Hepatocyte (in vitro differentiated cells): ENCODE measurements at regions not wholly inside any gene's neighbourhood (a gene's known extent, or its start where the extent isn't known, plus 50 kb on each side); places are given as distances from the start of the nearest gene placed in this dataset.

Experiments
- DNase-seq: peaks from one replicate; pipeline ENCODE4 v3.0.0-alpha.2; 2016; ENCODE audit warnings: low spot score
- H2AFZ ChIP-seq: fragments of 200-600 bp; sonication (generic); 2 replicates; pipeline ENCODE4 v1.6.0; 2016; ENCODE audit warnings: antibody characterized with exemption, mild to moderate bottlenecking
- H3K27ac ChIP-seq: fragments of 200-600 bp; sonication (generic); 2 replicates; pipeline ENCODE4 v1.5.1; 2016; ENCODE audit warnings: mild to moderate bottlenecking
- H3K27me3 ChIP-seq: fragments of 200-600 bp; sonication (generic); 2 replicates; pipeline ENCODE4 v1.6.1; 2016
- H3K36me3 ChIP-seq: fragments of 200-600 bp; sonication (generic); replicated peaks from 2 replicates; pipeline ENCODE4 v1.5.1; 2016; ENCODE audit warnings: low read depth; ENCODE audit not compliant: insufficient read depth
- H3K4me1 ChIP-seq: fragments of 200-600 bp; sonication (generic); 2 replicates; pipeline ENCODE4 v1.5.1; 2016; ENCODE audit warnings: mild to moderate bottlenecking, moderate library complexity; ENCODE audit not compliant: insufficient read depth
- H3K4me2 ChIP-seq: fragments of 200-600 bp; sonication (generic); 2 replicates; pipeline ENCODE4 v1.6.0; 2016
- H3K4me3 ChIP-seq: fragments of 200-600 bp; sonication (generic); 2 replicates; pipeline ENCODE4 v1.5.1; 2016; ENCODE audit warnings: mild to moderate bottlenecking
- H3K79me2 ChIP-seq: fragments of 200-600 bp; sonication (generic); 2 replicates; pipeline ENCODE4 v1.6.0; 2017; ENCODE audit warnings: mild to moderate bottlenecking
- H3K9me2 ChIP-seq: fragments of 200-600 bp; sonication (generic); replicated peaks from 2 replicates; pipeline ENCODE4 v1.6.0; 2017; ENCODE audit warnings: mild to moderate bottlenecking; ENCODE audit not compliant: insufficient read depth
- H3K9me3 ChIP-seq: fragments of 200-600 bp; sonication (generic); 2 replicates; pipeline ENCODE4 v1.5.1; 2016; ENCODE audit warnings: low read depth, mild to moderate bottlenecking
- H4K20me1 ChIP-seq: fragments of 200-600 bp; sonication (generic); 2 replicates; pipeline ENCODE4 v1.6.0; 2016; ENCODE audit warnings: mild to moderate bottlenecking; ENCODE audit not compliant: insufficient read depth, poor library complexity, severe bottlenecking
- EZH2 ChIP-seq: fragments of 200-600 bp; sonication (generic); IDR thresholded peaks from 2 replicates; pipeline ENCODE4 v1.6.1; 2016; ENCODE audit warnings: antibody characterized with exemption, mild to moderate bottlenecking, borderline replicate concordance
- EZH2phosphoT487 ChIP-seq: fragments of 200-600 bp; sonication (generic); IDR thresholded peaks from one replicate; pipeline ENCODE4 v1.6.1; 2018; ENCODE audit warnings: antibody characterized with exemption, mild to moderate bottlenecking, low read depth, moderate library complexity; ENCODE audit not compliant: unreplicated experiment, severe bottlenecking
- WGBS: methylation state at CpG from one replicate; pipeline ENCODE4 v1.1.6; 2016; ENCODE audit warnings: low lambda C conversion rate; ENCODE audit errors: missing lambda C conversion rate; 5-methylcytosine and 5-hydroxymethylcytosine counted together
- TF ChIP-seq, protein P1 (sequence below): fragments of 200-600 bp; sonication (generic); IDR thresholded peaks from 2 replicates; pipeline ENCODE4 v1.5.1; 2016; ENCODE audit warnings: antibody characterized with exemption, mild to moderate bottlenecking; ENCODE audit not compliant: poor library complexity

DNA sequence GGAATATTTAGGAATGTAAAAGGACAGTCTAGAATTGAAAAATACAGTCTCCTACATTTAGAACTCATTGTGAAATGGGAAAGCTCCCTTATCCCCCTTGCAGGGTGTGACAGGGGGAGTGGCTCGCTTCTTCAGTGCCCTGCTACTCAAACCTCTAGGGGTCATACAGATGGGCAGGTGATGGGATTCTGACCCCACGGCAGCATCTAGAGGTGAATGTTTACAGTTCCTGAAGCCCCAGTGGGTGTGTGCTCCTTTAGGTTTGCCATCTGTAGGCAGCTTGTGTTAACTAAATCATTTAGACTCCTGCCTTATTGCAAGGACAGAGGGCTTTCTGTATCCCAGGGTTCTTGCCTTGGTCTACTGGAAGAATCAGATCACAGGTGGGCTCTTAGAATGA is 271.0 kb upstream of the MPDZ start:
- no peak for TF ChIP-seq EZH2phosphoT487
- TF ChIP-seq EZH2 = no peak
- TF ChIP-seq, protein P1, sequence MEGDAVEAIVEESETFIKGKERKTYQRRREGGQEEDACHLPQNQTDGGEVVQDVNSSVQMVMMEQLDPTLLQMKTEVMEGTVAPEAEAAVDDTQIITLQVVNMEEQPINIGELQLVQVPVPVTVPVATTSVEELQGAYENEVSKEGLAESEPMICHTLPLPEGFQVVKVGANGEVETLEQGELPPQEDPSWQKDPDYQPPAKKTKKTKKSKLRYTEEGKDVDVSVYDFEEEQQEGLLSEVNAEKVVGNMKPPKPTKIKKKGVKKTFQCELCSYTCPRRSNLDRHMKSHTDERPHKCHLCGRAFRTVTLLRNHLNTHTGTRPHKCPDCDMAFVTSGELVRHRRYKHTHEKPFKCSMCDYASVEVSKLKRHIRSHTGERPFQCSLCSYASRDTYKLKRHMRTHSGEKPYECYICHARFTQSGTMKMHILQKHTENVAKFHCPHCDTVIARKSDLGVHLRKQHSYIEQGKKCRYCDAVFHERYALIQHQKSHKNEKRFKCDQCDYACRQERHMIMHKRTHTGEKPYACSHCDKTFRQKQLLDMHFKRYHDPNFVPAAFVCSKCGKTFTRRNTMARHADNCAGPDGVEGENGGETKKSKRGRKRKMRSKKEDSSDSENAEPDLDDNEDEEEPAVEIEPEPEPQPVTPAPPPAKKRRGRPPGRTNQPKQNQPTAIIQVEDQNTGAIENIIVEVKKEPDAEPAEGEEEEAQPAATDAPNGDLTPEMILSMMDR = no peak
- 66% methylated on average over 2 of the region's 2 CpGs for WGBS
- H3K9me2 ChIP-seq = no peaks in the 10 kb centered on the region

DNA sequence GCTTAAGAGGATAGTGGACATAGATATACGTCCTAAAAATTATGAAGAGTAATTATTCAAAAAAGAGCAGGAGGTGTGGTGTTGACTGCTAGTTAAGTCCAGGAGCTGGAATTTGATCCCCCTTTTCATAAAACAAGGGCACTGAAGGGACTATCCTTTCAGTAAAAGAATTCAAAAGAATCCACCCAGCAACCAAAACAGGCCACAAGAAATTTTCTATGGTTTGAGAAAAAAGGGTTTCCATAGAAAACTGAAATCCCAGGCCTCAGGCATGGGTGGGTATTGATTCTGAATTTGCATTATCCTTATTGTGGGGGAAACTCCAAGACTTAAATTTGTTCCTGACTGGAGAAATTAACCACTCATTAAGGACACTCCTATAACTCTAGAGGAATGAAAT is 269.0 kb upstream of the MPDZ start:
- Histone ChIP-seq H3K4me2 (no peak overlapping the region), H3K9me3 (no peaks in the 10 kb centered on the region), H3K27me3 (no peaks in the 10 kb centered on the region), H2AFZ (no peak overlapping the region), H3K79me2 (no peaks in the 10 kb centered on the region), H3K4me1 (no peaks in the 10 kb centered on the region), H4K20me1 (no peaks in the 10 kb centered on the region), H3K36me3 (no peaks in the 10 kb centered on the region), H3K27ac (no peak overlapping the region), H3K4me3 (no peak overlapping the region), H3K9me2 (no peaks in the 10 kb centered on the region)
- DNase-seq = no peak
- TF ChIP-seq, protein P1 = no peak
- 76% methylated on average over 1 of the region's 1 CpG for WGBS

More for the DNA sequence above, 271.0 kb upstream of the MPDZ start:
- no peak overlapping the region for H3K27ac ChIP-seq
- H3K36me3 ChIP-seq = no peaks in the 10 kb centered on the region
- H3K4me2 ChIP-seq = no peak overlapping the region
- no peaks in the 10 kb centered on the region for H4K20me1 ChIP-seq
- H3K79me2 ChIP-seq = no peaks in the 10 kb centered on the region
- no peaks in the 10 kb centered on the region for H3K9me3 ChIP-seq
- no peaks in the 10 kb centered on the region for H3K4me1 ChIP-seq
- H3K27me3 ChIP-seq = no peaks in the 10 kb centered on the region
- DNase-seq = no peak
- no peak overlapping the region for H3K4me3 ChIP-seq
- no peak overlapping the region for H2AFZ ChIP-seq

DNA sequence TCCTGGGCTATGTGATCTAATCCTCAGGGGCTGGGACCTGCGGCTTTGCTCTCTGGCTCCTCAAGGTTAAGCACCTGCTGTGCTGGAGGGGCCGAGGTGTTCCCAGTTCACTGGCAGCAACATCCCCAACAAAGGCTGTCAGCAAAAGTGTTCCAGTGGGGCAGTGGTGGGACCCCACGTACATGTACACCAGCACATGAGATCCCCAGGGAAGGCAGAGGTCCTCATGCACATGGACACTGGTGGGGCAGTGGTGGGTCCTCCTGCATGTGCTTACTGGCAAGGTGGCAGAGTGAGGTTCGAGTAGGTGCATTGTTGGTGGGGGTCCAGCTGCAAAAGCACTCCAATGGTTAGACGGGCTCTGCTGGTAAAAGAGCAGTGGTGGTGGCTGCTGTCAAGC is 255.6 kb upstream of the MPDZ start:
- H3K4me2 ChIP-seq = no peak overlapping the region
- H4K20me1 ChIP-seq = no peaks in the 10 kb centered on the region
- H3K4me1 ChIP-seq = no peaks in the 10 kb centered on the region
- H2AFZ ChIP-seq = no peak overlapping the region
- WGBS = 63% methylated on average over 5 of the region's 5 CpGs
- TF ChIP-seq EZH2 (no peak), EZH2phosphoT487 (no peak)
- TF ChIP-seq, protein P1 = no peak
- H3K27me3 ChIP-seq = no peaks in the 10 kb centered on the region
- no peaks in the 10 kb centered on the region for H3K9me3 ChIP-seq
- H3K4me3 ChIP-seq = no peak overlapping the region
- DNase-seq = no peak
- H3K27ac ChIP-seq = no peak overlapping the region
- H3K79me2 ChIP-seq = no peaks in the 10 kb centered on the region
- no peaks in the 10 kb centered on the region for H3K9me2 ChIP-seq
- H3K36me3 ChIP-seq = no peaks in the 10 kb centered on the region

DNA sequence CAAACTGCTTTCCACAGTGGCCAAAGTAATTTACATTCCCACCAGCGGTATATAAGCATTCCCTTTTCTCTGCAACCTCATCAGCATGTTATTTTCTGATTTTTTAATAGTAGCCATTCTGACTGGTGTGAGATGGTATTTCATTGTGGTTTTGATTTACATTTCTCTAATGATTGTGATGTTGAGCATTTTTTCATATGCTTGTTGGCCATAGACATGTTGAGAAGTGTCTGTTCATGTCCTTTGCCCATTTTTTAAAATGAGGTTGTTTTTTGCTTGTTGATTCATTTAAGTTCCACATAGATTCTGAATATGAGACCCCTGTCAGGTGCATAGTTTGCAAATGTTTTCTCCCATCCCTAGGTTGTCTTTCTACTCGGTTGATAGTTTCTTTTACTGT is 254.5 kb upstream of the MPDZ start:
- H3K9me2 ChIP-seq = no peaks in the 10 kb centered on the region
- H3K4me3 ChIP-seq = no peak overlapping the region
- H2AFZ ChIP-seq = no peak overlapping the region
- H3K27ac ChIP-seq = no peak overlapping the region
- no peaks in the 10 kb centered on the region for H3K79me2 ChIP-seq
- H3K27me3 ChIP-seq = no peaks in the 10 kb centered on the region
- H4K20me1 ChIP-seq = no peaks in the 10 kb centered on the region
- no peaks in the 10 kb centered on the region for H3K9me3 ChIP-seq
- TF ChIP-seq EZH2 (no peak), EZH2phosphoT487 (no peak)
- TF ChIP-seq, protein P1 = no peak
- no peak overlapping the region for H3K4me2 ChIP-seq
- no peaks in the 10 kb centered on the region for H3K36me3 ChIP-seq
- 92% methylated on average over 2 of the region's 2 CpGs for WGBS
- no peak for DNase-seq
- H3K4me1 ChIP-seq = no peaks in the 10 kb centered on the region
